SK-N-SH treated with all-trans-retinoic acid at 6 μM for 48 hours (cell line): ENCODE measurements at regions not wholly inside any gene's neighbourhood (a gene's known extent, or its start where the extent isn't known, plus 50 kb on each side); places are given as distances from the start of the nearest gene placed in this dataset.
A peak's percentile ranks its signal among the peaks of the same experiment; 100 is the strongest.

Experiments
- ATAC-seq: fragments of 200-7000 bp; cut with Tn5 transposase; 3 replicates; pipeline ENCODE4 v1.9.1; 2020; ENCODE audit warnings: mild to moderate bottlenecking, moderate library complexity
- ARNTL ChIP-seq: fragments of 450-650 bp; formaldehyde crosslinking; IDR thresholded peaks from 2 replicates; pipeline ENCODE4 v1.5.0; 2020; ENCODE audit warnings: low read depth, mild to moderate bottlenecking, moderate library complexity, borderline replicate concordance
- BACH2 ChIP-seq: fragments of 250-450 bp; sonication (Bioruptor Pico); IDR thresholded peaks from 2 replicates; pipeline ENCODE4 v1.9.0; 2021; ENCODE audit warnings: mild to moderate bottlenecking, borderline replicate concordance
- ESRRG ChIP-seq: fragments of 250-450 bp; sonication (Bioruptor Pico); IDR thresholded peaks from 2 replicates; pipeline ENCODE4 v1.6.1; 2021; ENCODE audit warnings: mild to moderate bottlenecking
- GLIS3 ChIP-seq: fragments of 250-450 bp; sonication (Bioruptor Pico); IDR thresholded peaks from 2 replicates; pipeline ENCODE4 v1.5.0; 2020; ENCODE audit warnings: mild to moderate bottlenecking, moderate library complexity
- ISL1 ChIP-seq: fragments of 250-450 bp; sonication (Bioruptor Pico); IDR thresholded peaks from 2 replicates; pipeline ENCODE4 v2.1.2; 2022; ENCODE audit warnings: mild to moderate bottlenecking, moderate library complexity
- RARB ChIP-seq: fragments of 250-450 bp; sonication (Bioruptor Pico); IDR thresholded peaks from 2 replicates; pipeline ENCODE4 v1.8.0; 2021; ENCODE audit warnings: mild to moderate bottlenecking, moderate library complexity
- SNAI2 ChIP-seq: fragments of 250-450 bp; sonication (Bioruptor Pico); IDR thresholded peaks from 2 replicates; pipeline ENCODE4 v1.5.0; 2020; ENCODE audit warnings: mild to moderate bottlenecking, moderate library complexity
- TCF4 ChIP-seq: fragments of 250-450 bp; sonication (Bioruptor Pico); IDR thresholded peaks from 2 replicates; pipeline ENCODE4 v1.8.0; 2021; ENCODE audit warnings: mild to moderate bottlenecking, moderate library complexity, borderline replicate concordance
- TOX ChIP-seq: fragments of 250-450 bp; sonication (Bioruptor Pico); IDR thresholded peaks from 2 replicates; pipeline ENCODE4 v1.8.0; 2021; ENCODE audit warnings: mild to moderate bottlenecking, moderate library complexity, borderline replicate concordance
- ZC3H10 ChIP-seq: fragments of 250-450 bp; sonication (Bioruptor Pico); IDR thresholded peaks from 2 replicates; pipeline ENCODE4 v1.5.1; 2021; ENCODE audit warnings: mild to moderate bottlenecking, moderate library complexity
- ZFP3 ChIP-seq: fragments of 250-450 bp; sonication (Bioruptor Pico); IDR thresholded peaks from 2 replicates; pipeline ENCODE4 v1.5.0; 2020; ENCODE audit warnings: mild to moderate bottlenecking, moderate library complexity
- ZFP30 ChIP-seq: fragments of 450-650 bp; formaldehyde crosslinking; IDR thresholded peaks from 2 replicates; pipeline ENCODE4 v1.5.0; 2022; ENCODE audit warnings: mild to moderate bottlenecking, moderate library complexity
- ZNF565 ChIP-seq: fragments of 450-650 bp; formaldehyde crosslinking; conservative IDR thresholded peaks from 2 replicates; pipeline ENCODE4 v1.5.0; 2020; ENCODE audit warnings: low read depth, mild to moderate bottlenecking, moderate library complexity
- TF ChIP-seq, protein P1 (sequence below): fragments of 250-450 bp; sonication (Bioruptor Pico); IDR thresholded peaks from 2 replicates; pipeline ENCODE4 v1.5.0; 2020; ENCODE audit warnings: mild to moderate bottlenecking, moderate library complexity
- TF ChIP-seq, protein P2 (sequence below): fragments of 250-450 bp; sonication (Bioruptor Pico); IDR thresholded peaks from 2 replicates; pipeline ENCODE4 v1.8.0; 2020; ENCODE audit warnings: mild to moderate bottlenecking, moderate library complexity, borderline replicate concordance
- TF ChIP-seq, protein P3 (sequence below): fragments of 250-450 bp; sonication (Bioruptor Pico); IDR thresholded peaks from 2 replicates; pipeline ENCODE4 v1.5.1; 2021; ENCODE audit warnings: mild to moderate bottlenecking, moderate library complexity

DNA sequence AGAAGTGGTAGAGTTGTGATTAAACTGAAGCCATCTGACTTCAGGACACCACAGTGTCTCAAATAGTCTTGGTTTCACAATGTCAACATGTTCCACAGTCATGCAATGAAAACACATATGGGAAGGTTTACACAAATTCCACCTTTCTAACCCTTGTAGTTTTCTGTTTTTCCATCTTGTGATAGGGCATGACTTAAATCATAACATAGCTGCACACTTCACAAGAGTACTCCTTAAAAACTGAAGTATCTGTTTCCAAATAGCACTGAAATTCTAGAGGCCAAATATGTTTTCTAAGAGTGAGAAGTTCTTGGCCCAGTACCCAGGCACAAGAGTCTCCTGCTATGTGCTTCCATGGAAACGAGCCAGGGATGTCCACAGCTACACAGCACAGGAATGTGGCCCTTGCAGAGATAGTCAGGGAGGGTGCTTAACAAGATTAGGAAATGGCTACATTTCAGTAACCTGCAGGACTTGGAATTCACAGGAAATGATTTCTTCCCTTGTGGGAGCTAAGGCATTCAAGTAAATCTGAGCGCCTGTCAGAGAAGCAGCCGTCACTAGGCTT is 269.1 kb downstream of the NDFIP2 start (continued):
- no peak for TF ChIP-seq TCF4 (CRISPR knock-in tag)

DNA sequence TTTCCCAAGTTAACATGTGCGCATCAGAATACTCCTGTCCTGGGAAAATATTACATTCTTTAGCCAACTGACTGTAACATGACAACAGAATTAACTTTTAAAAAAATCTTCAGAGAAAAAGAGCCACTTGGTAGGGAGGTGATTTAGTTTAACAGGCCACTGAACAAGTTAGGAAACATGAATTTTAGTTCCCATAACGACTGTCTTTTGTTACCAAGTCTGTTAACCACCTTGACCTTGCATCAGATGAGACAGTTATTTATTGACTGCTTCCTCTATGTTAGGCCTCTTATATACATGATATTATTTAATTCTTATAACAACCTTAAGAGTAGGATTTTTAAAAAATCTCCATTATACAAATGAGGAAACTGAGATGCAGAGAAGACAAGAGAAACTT is 268.6 kb downstream of the NDFIP2 start:
- TF ChIP-seq ZFP30 (CRISPR knock-in tag), result no peak
- TF ChIP-seq, protein P1, sequence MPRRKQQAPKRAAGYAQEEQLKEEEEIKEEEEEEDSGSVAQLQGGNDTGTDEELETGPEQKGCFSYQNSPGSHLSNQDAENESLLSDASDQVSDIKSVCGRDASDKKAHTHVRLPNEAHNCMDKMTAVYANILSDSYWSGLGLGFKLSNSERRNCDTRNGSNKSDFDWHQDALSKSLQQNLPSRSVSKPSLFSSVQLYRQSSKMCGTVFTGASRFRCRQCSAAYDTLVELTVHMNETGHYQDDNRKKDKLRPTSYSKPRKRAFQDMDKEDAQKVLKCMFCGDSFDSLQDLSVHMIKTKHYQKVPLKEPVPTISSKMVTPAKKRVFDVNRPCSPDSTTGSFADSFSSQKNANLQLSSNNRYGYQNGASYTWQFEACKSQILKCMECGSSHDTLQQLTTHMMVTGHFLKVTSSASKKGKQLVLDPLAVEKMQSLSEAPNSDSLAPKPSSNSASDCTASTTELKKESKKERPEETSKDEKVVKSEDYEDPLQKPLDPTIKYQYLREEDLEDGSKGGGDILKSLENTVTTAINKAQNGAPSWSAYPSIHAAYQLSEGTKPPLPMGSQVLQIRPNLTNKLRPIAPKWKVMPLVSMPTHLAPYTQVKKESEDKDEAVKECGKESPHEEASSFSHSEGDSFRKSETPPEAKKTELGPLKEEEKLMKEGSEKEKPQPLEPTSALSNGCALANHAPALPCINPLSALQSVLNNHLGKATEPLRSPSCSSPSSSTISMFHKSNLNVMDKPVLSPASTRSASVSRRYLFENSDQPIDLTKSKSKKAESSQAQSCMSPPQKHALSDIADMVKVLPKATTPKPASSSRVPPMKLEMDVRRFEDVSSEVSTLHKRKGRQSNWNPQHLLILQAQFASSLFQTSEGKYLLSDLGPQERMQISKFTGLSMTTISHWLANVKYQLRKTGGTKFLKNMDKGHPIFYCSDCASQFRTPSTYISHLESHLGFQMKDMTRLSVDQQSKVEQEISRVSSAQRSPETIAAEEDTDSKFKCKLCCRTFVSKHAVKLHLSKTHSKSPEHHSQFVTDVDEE (CRISPR knock-in tag), result no peak
- TF ChIP-seq RARB (CRISPR knock-in tag), result no peak
- no peak for TF ChIP-seq ISL1
- TF ChIP-seq TOX (CRISPR knock-in tag), result no peak
- ATAC-seq, result peak; percentile 3; the same call in 1 of the 3 replicates

DNA sequence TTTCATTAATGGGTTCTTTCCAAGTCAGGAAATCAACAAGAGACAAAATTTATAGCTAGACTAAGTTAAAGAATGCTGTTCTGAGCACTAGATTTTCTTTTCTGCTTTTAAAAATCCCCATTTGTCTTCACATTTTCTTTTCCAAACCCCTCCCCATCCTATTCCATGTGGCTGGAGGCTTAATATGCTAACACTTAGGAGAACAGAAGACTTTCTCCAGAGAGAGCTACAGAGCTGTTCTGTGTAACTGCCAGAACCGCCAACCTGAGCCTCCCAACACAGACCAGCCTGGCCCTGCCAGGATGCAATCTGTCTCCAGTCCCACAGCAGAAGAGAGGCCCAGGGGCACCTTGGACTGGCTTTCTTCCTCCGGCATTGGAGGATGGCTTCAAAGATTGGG is 264.1 kb downstream of the NDFIP2 start:
- peak; percentile 33; the same call in 2 of the 3 replicates for ATAC-seq

DNA sequence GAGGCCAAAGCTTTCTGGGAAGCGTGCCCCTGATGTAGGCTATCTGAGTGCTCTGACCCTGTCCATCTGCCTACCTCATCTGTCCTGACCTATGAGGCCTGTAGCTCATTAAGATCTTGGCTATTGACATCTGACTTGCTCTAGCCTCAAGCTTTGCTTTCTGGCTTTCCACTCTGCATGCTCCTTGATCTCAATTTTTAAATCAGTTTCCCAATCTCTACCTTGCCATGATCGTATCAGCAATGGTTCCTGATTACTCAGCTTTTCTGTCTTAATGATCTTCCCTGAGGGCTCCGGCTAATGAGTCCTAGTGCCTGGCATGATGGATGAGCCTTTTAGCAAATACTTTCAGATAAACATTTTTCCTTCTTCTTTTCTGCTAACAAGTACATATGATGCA is 262.0 kb downstream of the NDFIP2 start:
- no peak; the same call in 2 of the 3 replicates for ATAC-seq
- no peak for TF ChIP-seq ZNF565 (CRISPR knock-in tag)
- TF ChIP-seq ZC3H10 (CRISPR knock-in tag), result no peak
- no peak for TF ChIP-seq ARNTL (CRISPR knock-in tag)
- no peak for TF ChIP-seq TOX (CRISPR knock-in tag)
- TF ChIP-seq RARB (CRISPR knock-in tag), result no peak
- no peak for TF ChIP-seq ISL1
- TF ChIP-seq GLIS3, result no peak
- TF ChIP-seq, protein P2, sequence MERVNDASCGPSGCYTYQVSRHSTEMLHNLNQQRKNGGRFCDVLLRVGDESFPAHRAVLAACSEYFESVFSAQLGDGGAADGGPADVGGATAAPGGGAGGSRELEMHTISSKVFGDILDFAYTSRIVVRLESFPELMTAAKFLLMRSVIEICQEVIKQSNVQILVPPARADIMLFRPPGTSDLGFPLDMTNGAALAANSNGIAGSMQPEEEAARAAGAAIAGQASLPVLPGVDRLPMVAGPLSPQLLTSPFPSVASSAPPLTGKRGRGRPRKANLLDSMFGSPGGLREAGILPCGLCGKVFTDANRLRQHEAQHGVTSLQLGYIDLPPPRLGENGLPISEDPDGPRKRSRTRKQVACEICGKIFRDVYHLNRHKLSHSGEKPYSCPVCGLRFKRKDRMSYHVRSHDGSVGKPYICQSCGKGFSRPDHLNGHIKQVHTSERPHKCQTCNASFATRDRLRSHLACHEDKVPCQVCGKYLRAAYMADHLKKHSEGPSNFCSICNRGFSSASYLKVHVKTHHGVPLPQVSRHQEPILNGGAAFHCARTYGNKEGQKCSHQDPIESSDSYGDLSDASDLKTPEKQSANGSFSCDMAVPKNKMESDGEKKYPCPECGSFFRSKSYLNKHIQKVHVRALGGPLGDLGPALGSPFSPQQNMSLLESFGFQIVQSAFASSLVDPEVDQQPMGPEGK (CRISPR knock-in tag), result no peak
- TF ChIP-seq SNAI2 (CRISPR knock-in tag), result no peak
- TF ChIP-seq ZFP3 (CRISPR knock-in tag), result no peak
- TF ChIP-seq, protein P3, sequence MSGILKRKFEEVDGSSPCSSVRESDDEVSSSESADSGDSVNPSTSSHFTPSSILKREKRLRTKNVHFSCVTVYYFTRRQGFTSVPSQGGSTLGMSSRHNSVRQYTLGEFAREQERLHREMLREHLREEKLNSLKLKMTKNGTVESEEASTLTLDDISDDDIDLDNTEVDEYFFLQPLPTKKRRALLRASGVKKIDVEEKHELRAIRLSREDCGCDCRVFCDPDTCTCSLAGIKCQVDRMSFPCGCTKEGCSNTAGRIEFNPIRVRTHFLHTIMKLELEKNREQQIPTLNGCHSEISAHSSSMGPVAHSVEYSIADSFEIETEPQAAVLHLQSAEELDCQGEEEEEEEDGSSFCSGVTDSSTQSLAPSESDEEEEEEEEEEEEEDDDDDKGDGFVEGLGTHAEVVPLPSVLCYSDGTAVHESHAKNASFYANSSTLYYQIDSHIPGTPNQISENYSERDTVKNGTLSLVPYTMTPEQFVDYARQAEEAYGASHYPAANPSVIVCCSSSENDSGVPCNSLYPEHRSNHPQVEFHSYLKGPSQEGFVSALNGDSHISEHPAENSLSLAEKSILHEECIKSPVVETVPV (CRISPR knock-in tag), result no peak
- TF ChIP-seq, protein P1 (CRISPR knock-in tag), result no peak
- TF ChIP-seq ESRRG, result no peak
- no peak for TF ChIP-seq ZFP30 (CRISPR knock-in tag)
- no peak for TF ChIP-seq BACH2 (CRISPR knock-in tag)

More for the DNA sequence above, 264.1 kb downstream of the NDFIP2 start:
- TF ChIP-seq ZNF565 (CRISPR knock-in tag) (no peak), ISL1 (no peak), TCF4 (CRISPR knock-in tag) (no peak)
- TF ChIP-seq, protein P1 (CRISPR knock-in tag), result 0 out of 2 replicates have a peak, but pooled peaks have one; percentile 15
- TF ChIP-seq, protein P3 (CRISPR knock-in tag), result no peak
